Colonic mucosa (tissue), 4 donors: ENCODE measurements at regions not wholly inside any gene's neighbourhood (a gene's known extent, or its start where the extent isn't known, plus 50 kb on each side); places are given as distances from the start of the nearest gene placed in this dataset.

ENCODE experiments used
- DNase-seq: peaks from one replicate; pipeline ENCODE4 v3.0.0-alpha.2; 2020
- H3K27ac ChIP-seq: fragments of 200-600 bp; one replicate; pipeline ENCODE4 v1.8.0; 2021
- H3K27me3 ChIP-seq: fragments of 200-600 bp; one replicate; pipeline ENCODE4 v1.8.0; 2021
- H3K36me3 ChIP-seq: fragments of 200-600 bp; one replicate; pipeline ENCODE4 v1.8.0; 2021
- H3K4me1 ChIP-seq: fragments of 200-600 bp; one replicate; pipeline ENCODE4 v1.8.0; 2021; ENCODE audit warnings: mild to moderate bottlenecking
- H3K4me3 ChIP-seq: fragments of 200-600 bp; one replicate; pipeline ENCODE4 v1.8.0; 2021
- H3K9ac ChIP-seq, 2 donors: one replicate each; pipeline ENCODE4 v1.7.0; 2013; ENCODE audit warnings: control low read depth in 2 of 2, low read depth in 2 of 2, low read length in 2 of 2
- H3K9me3 ChIP-seq: fragments of 200-600 bp; one replicate; pipeline ENCODE4 v1.8.0; 2021
- intact Hi-C: fragments of 100-400 bp; cut with DNase I; formaldehyde crosslinking; loops from one replicate; pipeline ENCODE4 v1.14.1; 2022
- TF ChIP-seq, protein P1 (sequence below): fragments of 200-600 bp; IDR thresholded peaks from one replicate; pipeline ENCODE4 v1.8.0; 2022; ENCODE audit warnings: antibody characterized with exemption, mild to moderate bottlenecking
- donor health status: healthy.
- donor health status: DM: no; HTN: no; CAD: no.
- donor health status: DM: no; HTN: no; CAD: no.

DNA sequence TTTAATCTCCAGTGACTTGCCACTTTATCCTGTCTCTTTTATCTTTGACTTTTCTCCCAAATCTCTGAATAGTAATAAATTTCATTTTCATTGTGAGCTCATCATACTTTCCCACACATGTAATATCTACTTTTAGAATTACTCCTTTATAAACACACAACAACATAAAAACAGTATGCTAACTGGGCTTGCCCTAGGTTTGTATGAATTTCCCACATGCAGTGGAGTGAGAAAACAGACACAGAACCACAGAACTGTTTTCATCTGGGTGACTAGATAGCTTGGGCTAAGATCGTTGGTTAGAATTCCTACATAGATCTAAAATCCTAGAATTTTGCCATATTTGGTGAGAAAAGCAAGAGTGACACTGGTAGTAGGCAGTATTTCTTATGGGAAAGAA lies 409.5 kb downstream of the SPRY1 start:
- Histone ChIP-seq H3K4me3 (no peak overlapping the region), H3K9ac (no peak overlapping the region), H3K27ac (no peak overlapping the region), H3K36me3 (no peaks in the 10 kb centered on the region), H3K4me1 (no peaks in the 10 kb centered on the region), H3K9me3 (no peaks in the 10 kb centered on the region), H3K27me3 (no peaks in the 10 kb centered on the region)
- TF ChIP-seq, protein P1, sequence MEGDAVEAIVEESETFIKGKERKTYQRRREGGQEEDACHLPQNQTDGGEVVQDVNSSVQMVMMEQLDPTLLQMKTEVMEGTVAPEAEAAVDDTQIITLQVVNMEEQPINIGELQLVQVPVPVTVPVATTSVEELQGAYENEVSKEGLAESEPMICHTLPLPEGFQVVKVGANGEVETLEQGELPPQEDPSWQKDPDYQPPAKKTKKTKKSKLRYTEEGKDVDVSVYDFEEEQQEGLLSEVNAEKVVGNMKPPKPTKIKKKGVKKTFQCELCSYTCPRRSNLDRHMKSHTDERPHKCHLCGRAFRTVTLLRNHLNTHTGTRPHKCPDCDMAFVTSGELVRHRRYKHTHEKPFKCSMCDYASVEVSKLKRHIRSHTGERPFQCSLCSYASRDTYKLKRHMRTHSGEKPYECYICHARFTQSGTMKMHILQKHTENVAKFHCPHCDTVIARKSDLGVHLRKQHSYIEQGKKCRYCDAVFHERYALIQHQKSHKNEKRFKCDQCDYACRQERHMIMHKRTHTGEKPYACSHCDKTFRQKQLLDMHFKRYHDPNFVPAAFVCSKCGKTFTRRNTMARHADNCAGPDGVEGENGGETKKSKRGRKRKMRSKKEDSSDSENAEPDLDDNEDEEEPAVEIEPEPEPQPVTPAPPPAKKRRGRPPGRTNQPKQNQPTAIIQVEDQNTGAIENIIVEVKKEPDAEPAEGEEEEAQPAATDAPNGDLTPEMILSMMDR = no peak
- intact Hi-C loops = no loop called here
- DNase-seq = no peak

DNA sequence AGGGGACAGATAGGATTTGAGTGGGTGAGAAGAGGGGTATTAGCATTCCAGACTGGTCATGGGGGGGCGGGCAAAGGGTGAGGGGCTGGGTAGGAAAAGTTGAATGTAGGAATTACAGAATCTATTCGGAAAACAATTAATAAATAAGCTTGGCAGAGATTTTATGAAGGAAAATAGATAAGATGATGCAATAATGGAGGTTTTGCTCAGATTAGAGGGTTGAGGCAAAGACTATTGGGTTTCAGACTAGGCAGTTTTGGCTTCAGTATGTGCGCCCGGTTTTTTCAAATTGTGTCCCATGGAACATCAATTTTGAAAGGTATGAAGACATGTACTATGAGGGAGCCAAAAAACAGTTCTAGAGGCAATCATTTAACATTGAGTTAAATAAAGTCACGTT lies 410.6 kb downstream of the SPRY1 start:
- no peak overlapping the region for H3K4me3 ChIP-seq
- H3K4me1 ChIP-seq = no peaks in the 10 kb centered on the region
- no peak for DNase-seq
- intact Hi-C loops = no loop called here
- H3K27me3 ChIP-seq = no peaks in the 10 kb centered on the region
- TF ChIP-seq, protein P1 = no peak
- H3K9ac ChIP-seq = no peak overlapping the region
- no peaks in the 10 kb centered on the region for H3K9me3 ChIP-seq
- no peak overlapping the region for H3K27ac ChIP-seq
- H3K36me3 ChIP-seq = no peaks in the 10 kb centered on the region

DNA sequence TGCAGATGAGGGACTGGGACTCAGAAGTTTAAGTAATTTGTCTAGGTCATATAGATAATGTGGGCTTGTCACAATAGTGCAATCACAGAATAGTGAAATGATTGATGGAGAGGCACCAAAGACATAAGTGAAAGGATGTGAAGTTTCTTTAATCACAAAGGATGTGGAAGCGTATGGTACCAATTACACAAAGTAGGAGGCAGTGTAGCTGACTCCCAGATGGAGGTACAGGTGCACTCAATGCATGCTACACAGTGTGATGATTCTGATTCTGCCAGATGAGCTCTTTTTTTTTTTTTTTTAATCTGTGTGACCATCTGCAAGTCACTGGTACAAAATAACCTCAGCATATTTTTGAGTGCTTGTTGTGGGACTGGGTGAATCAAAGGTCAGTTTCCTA lies 411.3 kb downstream of the SPRY1 start:
- TF ChIP-seq, protein P1 = no peak
- intact Hi-C loops = no loop called here
- no peak overlapping the region for H3K27ac ChIP-seq

DNA sequence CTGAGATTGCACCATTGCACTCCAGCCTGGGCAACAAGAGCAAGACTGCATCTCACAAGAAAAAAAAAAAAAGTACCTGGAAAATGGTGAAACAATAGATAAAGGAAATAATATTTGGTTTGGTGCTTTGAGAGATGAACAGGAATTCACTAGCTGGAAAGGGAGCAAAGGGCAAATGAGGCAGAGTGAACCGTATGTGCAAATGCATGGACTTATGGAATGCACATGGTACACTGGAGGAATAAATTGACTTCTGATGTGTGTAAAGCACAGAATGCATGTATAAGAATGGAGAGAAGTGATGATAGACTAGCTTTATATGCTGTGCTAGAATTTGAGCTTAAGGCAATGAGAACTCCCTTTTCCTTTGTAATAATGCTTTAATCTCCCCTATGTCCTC lies 413.3 kb downstream of the SPRY1 start:
- H3K36me3 ChIP-seq = no peaks in the 10 kb centered on the region
- H3K9me3 ChIP-seq = no peaks in the 10 kb centered on the region
- H3K9ac ChIP-seq = no peak overlapping the region
- intact Hi-C loops = no loop called here
- TF ChIP-seq, protein P1 = no peak
- no peak overlapping the region for H3K4me3 ChIP-seq
- DNase-seq = no peak
- H3K4me1 ChIP-seq = no peaks in the 10 kb centered on the region
- no peak overlapping the region for H3K27ac ChIP-seq
- no peaks in the 10 kb centered on the region for H3K27me3 ChIP-seq

More for the DNA sequence above, 411.3 kb downstream of the SPRY1 start:
- H3K4me3 ChIP-seq = no peak overlapping the region
- H3K36me3 ChIP-seq = no peaks in the 10 kb centered on the region
- no peak for DNase-seq
- no peaks in the 10 kb centered on the region for H3K4me1 ChIP-seq
- H3K9ac ChIP-seq = no peak overlapping the region
- H3K9me3 ChIP-seq = no peaks in the 10 kb centered on the region
- no peaks in the 10 kb centered on the region for H3K27me3 ChIP-seq

DNA sequence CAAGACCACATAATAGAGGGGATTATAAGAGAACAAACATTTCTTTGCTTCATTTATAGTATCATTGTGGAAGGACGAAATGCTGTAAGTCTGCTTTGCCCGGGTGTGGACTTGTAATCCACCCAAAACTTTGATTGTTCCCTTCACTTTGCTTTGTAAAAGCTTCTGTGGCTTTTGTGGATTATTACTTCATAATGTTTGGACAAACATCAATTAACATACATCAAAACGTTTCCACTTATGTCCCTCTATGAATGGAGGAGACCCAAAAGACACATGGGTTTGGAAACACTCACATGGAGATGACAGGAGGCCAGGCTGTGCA lies 415.4 kb downstream of the SPRY1 start:
- Histone ChIP-seq H3K9me3 (no peaks in the 10 kb centered on the region), H3K4me1 (no peaks in the 10 kb centered on the region), H3K4me3 (no peak overlapping the region), H3K27me3 (no peaks in the 10 kb centered on the region), H3K9ac (no peak overlapping the region), H3K36me3 (no peaks in the 10 kb centered on the region), H3K27ac (no peak overlapping the region)
- intact Hi-C loops = no loop called here
- no peak for DNase-seq
- TF ChIP-seq, protein P1 = no peak

DNA sequence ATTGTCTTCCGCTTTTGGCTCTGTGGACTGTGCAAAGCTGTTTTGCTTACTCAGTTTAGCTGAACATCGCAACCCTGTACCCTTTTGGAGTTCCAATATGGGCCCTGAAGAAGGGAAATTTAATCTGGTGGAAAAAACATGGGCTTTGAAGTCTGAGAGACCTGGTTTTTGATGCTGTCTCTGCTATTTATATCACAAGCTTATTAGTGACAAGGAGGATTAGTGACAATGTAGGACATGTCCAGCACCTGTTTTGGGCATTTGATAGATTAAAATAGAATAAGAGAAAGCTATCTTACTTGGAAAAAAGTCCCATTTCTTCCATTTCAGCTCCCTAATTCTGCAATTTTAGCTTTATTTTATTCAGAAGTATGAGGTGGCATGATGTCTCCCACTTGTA lies 417.3 kb downstream of the SPRY1 start:
- Histone ChIP-seq H3K9ac (no peak overlapping the region), H3K9me3 (no peaks in the 10 kb centered on the region), H3K27me3 (no peaks in the 10 kb centered on the region), H3K4me1 (no peaks in the 10 kb centered on the region), H3K27ac (no peak overlapping the region), H3K4me3 (no peak overlapping the region), H3K36me3 (no peaks in the 10 kb centered on the region)
- intact Hi-C loops = no loop called here
- TF ChIP-seq, protein P1 = no peak
- DNase-seq = no peak
